HCT116 (cell line): ENCODE measurements at regions not wholly inside any gene's neighbourhood (a gene's known extent, or its start where the extent isn't known, plus 50 kb on each side); places are given as distances from the start of the nearest gene placed in this dataset.

ENCODE experiments used
- ATAC-seq: fragments of 200-7000 bp; cut with Tn5 transposase; 2 replicates; pipeline ENCODE4 v1.9.1; 2020; ENCODE audit warnings: mild to moderate bottlenecking, moderate library complexity
- BruUV-seq: library from RNA; stranded (reverse); fragments of 400-500 nt; replicated peaks from 2 replicates; lab custom pipeline; 2021; lab: Mats Ljungman, UMichigan
- CTCF ChIA-PET: fragments of 300-600 bp; sonication (Branson Sonifier 250); formaldehyde crosslinking; loops from one replicate; lab custom pipeline; 2021; ENCODE audit warnings: antibody characterized with exemption; lab: Charles Lee
- POLR2A ChIA-PET: fragments of 300-600, 350-600 bp; sonication (Branson Sonifier 250); formaldehyde crosslinking; loops from one replicate; lab custom pipeline; 2021; ENCODE audit warnings: antibody characterized with exemption; lab: Charles Lee
- RAD21 ChIA-PET, 2 experiments: fragments of 300-600 bp; sonication (Branson Sonifier 250); formaldehyde crosslinking; loops; one replicate each; lab custom pipeline; 2023; ENCODE audit warnings: low total read pairs in 2 of 2; ENCODE audit not compliant: uncharacterized antibody in 2 of 2, unreplicated experiment in 2 of 2, low non-redundant PET in 1 of 2; lab: Charles Lee
- DNase-seq: peaks from one replicate; pipeline ENCODE4 v3.0.0-alpha.2; 2010; ENCODE audit warnings: low read depth, low spot score
- H2AFZ ChIP-seq: fragments of 200-600 bp; shearing (Covaris generic), sonication (generic); 2 replicates; pipeline ENCODE4 v1.6.1; 2017; ENCODE audit warnings: low read depth, mixed run types, mixed read lengths, antibody characterized with exemption, low read length; ENCODE audit not compliant: poor library complexity, severe bottlenecking
- H3K27ac ChIP-seq: 2 replicates; pipeline ENCODE4 v1.5.1; 2012; ENCODE audit warnings: low read depth, low read length
- H3K27me3 ChIP-seq: fragments of 200-600 bp; sonication (generic); 2 replicates; pipeline ENCODE4 v1.6.1; 2016; ENCODE audit warnings: mixed run types, low read length, mixed read lengths; ENCODE audit not compliant: insufficient read depth
- H3K36me3 ChIP-seq, 2 experiments: fragments of 200-500 bp in 1 of 2; fragments of 200-600 bp in 1 of 2; sonication (Bioruptor generic) in 1 of 2; sonication (generic) in 1 of 2; 2 replicates each; pipeline versions ENCODE4 v1.5.1 to v1.6.1; 2014 to 2016; ENCODE audit warnings: low read length in 2 of 2, inconsistent platforms in 1 of 2, mixed read lengths in 1 of 2, mixed run types in 1 of 2; ENCODE audit not compliant: insufficient read depth in 2 of 2, control insufficient read depth in 1 of 2
- H3K4me1 ChIP-seq, 2 experiments: fragments of 200-600 bp in 1 of 2; sonication (generic) in 1 of 2; 2 replicates each; pipeline versions ENCODE4 v1.5.1 to v1.6.1; 2012 to 2017; ENCODE audit warnings: low read length in 2 of 2, inconsistent platforms in 1 of 2, mild to moderate bottlenecking in 1 of 2, mixed read lengths in 1 of 2, mixed run types in 1 of 2, moderate library complexity in 1 of 2; ENCODE audit not compliant: insufficient read depth in 2 of 2, control insufficient read depth in 1 of 2
- H3K4me2 ChIP-seq: fragments of 200-600 bp; sonication (generic); 2 replicates; pipeline ENCODE4 v1.6.1; 2017; ENCODE audit warnings: mixed run types, low read length, mixed read lengths
- H3K4me3 ChIP-seq, 2 experiments: fragments of 200-600 bp in 1 of 2; sonication (generic) in 1 of 2; replicated peaks in 1 of 2; 2 replicates each; pipeline ENCODE4 v1.5.1; 2011 to 2016; ENCODE audit warnings: low read length in 2 of 2, control low read depth in 1 of 2, low read depth in 1 of 2, mild to moderate bottlenecking in 1 of 2, mixed read lengths in 1 of 2, mixed run types in 1 of 2
- H3K79me2 ChIP-seq: fragments of 200-600 bp; sonication (generic); 2 replicates; pipeline ENCODE4 v1.6.1; 2017; ENCODE audit warnings: mild to moderate bottlenecking, mixed run types, low read length, moderate library complexity, mixed read lengths; ENCODE audit not compliant: insufficient read depth
- H3K9ac ChIP-seq: fragments of 200-600 bp; sonication (generic); 2 replicates; pipeline ENCODE4 v1.6.1; 2016; ENCODE audit warnings: low read length, mixed read lengths
- H3K9me2 ChIP-seq: fragments of 200-600 bp; sonication (generic), shearing (Covaris generic); 2 replicates; pipeline ENCODE4 v1.6.1; 2017; ENCODE audit warnings: mixed run types, mild to moderate bottlenecking, moderate library complexity; ENCODE audit not compliant: insufficient read depth
- H3K9me3 ChIP-seq, 2 experiments: fragments of 200-500 bp in 1 of 2; fragments of 200-600 bp in 1 of 2; sonication (Bioruptor generic) in 1 of 2; sonication (generic) in 1 of 2; 2 replicates each; pipeline ENCODE4 v1.6.1; 2014 to 2017; ENCODE audit warnings: low read length in 2 of 2, mixed read lengths in 2 of 2, inconsistent platforms in 1 of 2, low read depth in 1 of 2, mild to moderate bottlenecking in 1 of 2, mixed run types in 1 of 2, moderate library complexity in 1 of 2; ENCODE audit not compliant: control insufficient read depth in 1 of 2, insufficient read depth in 1 of 2
- H4K20me1 ChIP-seq: fragments of 200-600 bp; sonication (generic), shearing (Covaris generic); 2 replicates; pipeline ENCODE4 v1.6.1; 2017; ENCODE audit warnings: mixed run types, mild to moderate bottlenecking, moderate library complexity; ENCODE audit not compliant: insufficient read depth
- ATF3 ChIP-seq: IDR thresholded peaks from 2 replicates; pipeline ENCODE4 v1.6.1; 2012
- CBX3 ChIP-seq: IDR thresholded peaks from 2 replicates; pipeline ENCODE4 v1.6.1; 2012; ENCODE audit warnings: low read depth
- CTCF ChIP-seq, 3 experiments: fragments of 200-600 bp in 1 of 3; sonication (generic) in 1 of 3; IDR thresholded peaks in 2 of 3; conservative IDR thresholded peaks in 1 of 3; 2 replicates each; pipeline ENCODE4 v1.5.1; 2012 to 2017; ENCODE audit warnings: low read depth in 2 of 3, low read length in 2 of 3, antibody characterized with exemption in 1 of 3, borderline replicate concordance in 1 of 3, control low read depth in 1 of 3, mild to moderate bottlenecking in 1 of 3, mixed read lengths in 1 of 3, mixed run types in 1 of 3, moderate library complexity in 1 of 3; ENCODE audit not compliant: insufficient read depth in 1 of 3
- ELF1 ChIP-seq: IDR thresholded peaks from 2 replicates; pipeline ENCODE4 v1.6.1; 2012; ENCODE audit warnings: low read depth, borderline replicate concordance
- EZH2phosphoT487 ChIP-seq: fragments of 200-600 bp; IDR thresholded peaks from 2 replicates; pipeline ENCODE4 v1.6.1; 2018; ENCODE audit warnings: antibody characterized with exemption, borderline replicate concordance
- FOSL1 ChIP-seq: IDR thresholded peaks from 2 replicates; pipeline ENCODE4 v1.6.1; 2012; ENCODE audit warnings: low read depth
- JUND ChIP-seq: IDR thresholded peaks from 2 replicates; pipeline ENCODE4 v1.6.1; 2012
- POLR2A ChIP-seq: IDR thresholded peaks from 2 replicates; pipeline ENCODE4 v1.7.0; 2011; ENCODE audit warnings: borderline replicate concordance; ENCODE audit not compliant: insufficient read depth, insufficient read length; ENCODE audit errors: extremely low read depth
- POLR2AphosphoS5 ChIP-seq: IDR thresholded peaks from 2 replicates; pipeline ENCODE4 v1.6.1; 2011; ENCODE audit warnings: mild to moderate bottlenecking, low read depth, low read length, moderate library complexity
- RAD21 ChIP-seq: IDR thresholded peaks from 2 replicates; pipeline ENCODE4 v1.6.1; 2012; ENCODE audit warnings: low read depth, mild to moderate bottlenecking
- REST ChIP-seq: IDR thresholded peaks from 2 replicates; pipeline ENCODE4 v1.6.1; 2012; ENCODE audit warnings: low read depth
- intact Hi-C: fragments of 100-400 bp; cut with micrococcal nuclease; formaldehyde crosslinking; loops from 2 replicates; pipeline ENCODE4 v1.10.0; 2022

- CTCF ChIA-PET = no interaction called here
- no peaks in the 10 kb centered on the region for H3K4me1 ChIP-seq
- H3K36me3 ChIP-seq = no peaks in the 10 kb centered on the region
- no peaks in the 10 kb centered on the region for H3K27me3 ChIP-seq
- H3K9me2 ChIP-seq = no peaks in the 10 kb centered on the region
- TF ChIP-seq FOSL1 (no peak), ATF3 (no peak), REST (no peak), POLR2AphosphoS5 (no peak), EZH2phosphoT487 (no peak), ELF1 (no peak)
- intact Hi-C loops = no loop called here
- H3K4me3 ChIP-seq = no peak overlapping the region
- no peak overlapping the region for H3K4me2 ChIP-seq
- RAD21 ChIA-PET = no interaction called here
- H3K27ac ChIP-seq = no peak overlapping the region
- DNase-seq (no peak), ATAC-seq (no peak)
- H3K9me3 ChIP-seq = no peaks in the 10 kb centered on the region
- POLR2A ChIA-PET = no interaction called here
- no peaks in the 10 kb centered on the region for H3K79me2 ChIP-seq
- no peaks in the 10 kb centered on the region for H4K20me1 ChIP-seq
- no peak overlapping the region for H3K9ac ChIP-seq
- H2AFZ ChIP-seq = no peak overlapping the region
- BruUV-seq = no TSS peak
These were observed 107.4 kb upstream of the NOCT start for GRCh38 chr4:138908134-138908533.

- ChIA-PET RAD21 (no interaction called here), POLR2A (no interaction called here), CTCF (no interaction called here)
- H3K4me2 ChIP-seq = no peak overlapping the region
- H3K36me3 ChIP-seq = no peaks in the 10 kb centered on the region
- no peak overlapping the region for H2AFZ ChIP-seq
- no peak overlapping the region for H3K27ac ChIP-seq
- no peaks in the 10 kb centered on the region for H3K9me2 ChIP-seq
- no peaks in the 10 kb centered on the region for H3K79me2 ChIP-seq
- H3K9me3 ChIP-seq = no peaks in the 10 kb centered on the region
- TF ChIP-seq RAD21 = no peak
- no peak for TF ChIP-seq CBX3
- no peak for TF ChIP-seq FOSL1
- TF ChIP-seq EZH2phosphoT487 = no peak
- TF ChIP-seq POLR2A = no peak
- no peak for TF ChIP-seq JUND
- no peak for TF ChIP-seq ELF1
- TF ChIP-seq CTCF (IDR thresholded peaks at IDR 0.05 in 2 of 3, conservative IDR thresholded peaks at IDR 0.05 in 1 of 3; ENCODE audit: borderline replicate concordance in 1 of 3, insufficient read depth in 1 of 3, low read depth in 2 of 3, low read length in 2 of 3) = no peak
- no peaks in the 10 kb centered on the region for H3K4me1 ChIP-seq
- DNase-seq (no peak), ATAC-seq (no peak)
- no TSS peak for BruUV-seq
- H4K20me1 ChIP-seq = no peaks in the 10 kb centered on the region
- no peaks in the 10 kb centered on the region for H3K27me3 ChIP-seq
- no peak overlapping the region for H3K9ac ChIP-seq
- intact Hi-C loops = no loop called here
- no peak overlapping the region for H3K4me3 ChIP-seq
These were observed 108.4 kb upstream of the NOCT start for GRCh38 chr4:138907174-138907573.
